OCI-LY3 (cell line): ENCODE measurements at regions not wholly inside any gene's neighbourhood (a gene's known extent, or its start where the extent isn't known, plus 50 kb on each side); places are given as distances from the start of the nearest gene placed in this dataset.

Experiments
- H2AFZ ChIP-seq: fragments of 200-600, 300-600 bp; shearing (Covaris generic); 2 replicates; pipeline ENCODE4 v1.6.0; 2014; ENCODE audit warnings: antibody characterized with exemption, low read depth, low read length
- H3K27ac ChIP-seq: fragments of 200-600, 300-600 bp; sonication (generic); 2 replicates; pipeline ENCODE4 v1.5.1; 2014; ENCODE audit warnings: mild to moderate bottlenecking, low read length, moderate library complexity, mixed read lengths
- H3K27me3 ChIP-seq: fragments of 200-600, 300-600 bp; sonication (generic); 2 replicates; pipeline ENCODE4 v1.6.1; 2014; ENCODE audit warnings: low read depth, low read length, mixed read lengths
- H3K36me3 ChIP-seq: fragments of 200-600, 300-600 bp; sonication (generic); replicated peaks from 2 replicates; pipeline ENCODE3; 2014; ENCODE audit warnings: low read depth, low read length, mixed read lengths
- H3K4me1 ChIP-seq: fragments of 300-600, 200-600 bp; sonication (generic); 2 replicates; pipeline ENCODE4 v1.6.1; 2014; ENCODE audit warnings: low read length, mixed read lengths
- H3K4me2 ChIP-seq: fragments of 200-600, 300-600 bp; sonication (generic); 2 replicates; pipeline ENCODE4 v1.6.1; 2014; ENCODE audit warnings: low read length, mixed read lengths
- H3K4me3 ChIP-seq: fragments of 300-600, 200-600 bp; sonication (generic); 2 replicates; pipeline ENCODE4 v1.5.1; 2014; ENCODE audit warnings: antibody characterized with exemption, mild to moderate bottlenecking, low read length, moderate library complexity
- H3K79me2 ChIP-seq: fragments of 300-600, 200-600 bp; shearing (Covaris generic); 2 replicates; pipeline ENCODE4 v1.6.1; 2014; ENCODE audit warnings: mild to moderate bottlenecking, low read length, mixed read lengths
- H3K9ac ChIP-seq: fragments of 300-600, 200-600 bp; shearing (Covaris generic); 2 replicates; pipeline ENCODE4 v1.6.0; 2014; ENCODE audit warnings: mild to moderate bottlenecking, low read length, moderate library complexity
- H3K9me3 ChIP-seq: fragments of 200-600, 300-600 bp; shearing (Covaris generic); 2 replicates; pipeline ENCODE4 v1.6.1; 2014; ENCODE audit warnings: low read length, mixed read lengths; ENCODE audit not compliant: insufficient read depth
- H4K20me1 ChIP-seq: fragments of 200-600, 300-600 bp; sonication (generic); 2 replicates; pipeline ENCODE4 v1.6.1; 2016; ENCODE audit warnings: low read length, mixed read lengths; ENCODE audit not compliant: insufficient read depth
- CTCF ChIP-seq: fragments of 200-600, 300-600 bp; sonication (generic); IDR thresholded peaks from 2 replicates; pipeline ENCODE4 v1.5.1; 2014; ENCODE audit warnings: antibody characterized with exemption, low read length, low read depth
- EZH2phosphoT487 ChIP-seq: fragments of 200-600 bp; shearing (Covaris generic); IDR thresholded peaks from 2 replicates; pipeline ENCODE4 v1.6.1; 2018; ENCODE audit warnings: antibody characterized with exemption, mixed run types, low read depth

- H3K9ac ChIP-seq = no peak overlapping the region
- TF ChIP-seq EZH2phosphoT487 (no peak), CTCF (no peak)
- no peak overlapping the region for H3K4me2 ChIP-seq
- no peaks in the 10 kb centered on the region for H3K36me3 ChIP-seq
- H3K4me3 ChIP-seq = no peak overlapping the region
- H3K27me3 ChIP-seq = 0 out of 2 replicates have a peak, but pooled peaks cover 12% of the 10 kb centered on the region
- no peaks in the 10 kb centered on the region for H4K20me1 ChIP-seq
- H2AFZ ChIP-seq = no peak overlapping the region
- no peaks in the 10 kb centered on the region for H3K9me3 ChIP-seq
- no peaks in the 10 kb centered on the region for H3K79me2 ChIP-seq
- no peak overlapping the region for H3K27ac ChIP-seq
- no peaks in the 10 kb centered on the region for H3K4me1 ChIP-seq
These were observed 213.3 kb upstream of the PARD3B start for GRCh38 chr2:204331988-204332387.

GRCh38 chr2:204332706-204333105, 212.6 kb upstream of the PARD3B start:
- H3K27me3 ChIP-seq = peaks cover 17% of the 10 kb centered on the region
- H3K4me1 ChIP-seq = no peaks in the 10 kb centered on the region
- no peaks in the 10 kb centered on the region for H4K20me1 ChIP-seq
- no peaks in the 10 kb centered on the region for H3K79me2 ChIP-seq
- H3K4me3 ChIP-seq = no peak overlapping the region
- H3K9ac ChIP-seq = no peak overlapping the region
- H2AFZ ChIP-seq = no peak overlapping the region
- no peak for TF ChIP-seq CTCF
- no peak for TF ChIP-seq EZH2phosphoT487
- no peak overlapping the region for H3K27ac ChIP-seq
- H3K9me3 ChIP-seq = no peaks in the 10 kb centered on the region
- no peak overlapping the region for H3K4me2 ChIP-seq
- H3K36me3 ChIP-seq = no peaks in the 10 kb centered on the region

- TF ChIP-seq CTCF = no peak
- TF ChIP-seq EZH2phosphoT487 = no peak
These were observed 211.4 kb upstream of the PARD3B start for GRCh38 chr2:204333861-204334260.

GRCh38 chr2:204335451-204336058, 209.7 kb upstream of the PARD3B start:
- no peaks in the 10 kb centered on the region for H4K20me1 ChIP-seq
- TF ChIP-seq EZH2phosphoT487 (no peak), CTCF (no peak)

More at GRCh38 chr2:204333861-204334260, 211.4 kb upstream of the PARD3B start:
- Histone ChIP-seq H4K20me1 (no peaks in the 10 kb centered on the region), H3K4me2 (no peak overlapping the region), H2AFZ (no peak overlapping the region), H3K27ac (no peak overlapping the region), H3K27me3 (peaks cover 28% of the 10 kb centered on the region), H3K36me3 (no peaks in the 10 kb centered on the region), H3K4me1 (no peaks in the 10 kb centered on the region), H3K9ac (no peak overlapping the region), H3K79me2 (no peaks in the 10 kb centered on the region), H3K9me3 (no peaks in the 10 kb centered on the region), H3K4me3 (no peak overlapping the region)

More at GRCh38 chr2:204335451-204336058, 209.7 kb upstream of the PARD3B start:
- Histone ChIP-seq H3K9ac (no peak overlapping the region), H3K27me3 (peaks cover 24% of the 10 kb centered on the region), H3K4me3 (no peak overlapping the region), H3K79me2 (no peaks in the 10 kb centered on the region), H3K4me1 (no peaks in the 10 kb centered on the region), H2AFZ (no peak overlapping the region), H3K4me2 (no peak overlapping the region), H3K36me3 (no peaks in the 10 kb centered on the region), H3K27ac (no peak overlapping the region), H3K9me3 (no peaks in the 10 kb centered on the region)
